ENCODE measurements at regions not wholly inside any gene's neighbourhood (a gene's known extent, or its start where the extent isn't known, plus 50 kb on each side); places are given as distances from the start of the nearest gene placed in this dataset.

- ChIA-PET POLR2A (no interaction called here), CTCF (no interaction called here), RAD21 (ENCODE audit: low non-redundant PET in 1 of 2, low total read pairs in 2 of 2, uncharacterized antibody in 2 of 2, unreplicated experiment in 2 of 2) (no interaction called here)
- Histone ChIP-seq H3K4me3 (replicated peaks in 1 of 2; ENCODE audit: low read depth in 1 of 2, low read length in 2 of 2) (no peak overlapping the region), H3K4me2 (ENCODE audit: low read length) (no peak overlapping the region), H3K79me2 (ENCODE audit: insufficient read depth, low read length) (no peaks in the 10 kb centered on the region), H2AFZ (ENCODE audit: low read depth, low read length, poor library complexity, severe bottlenecking) (no peak overlapping the region), H3K27me3 (ENCODE audit: insufficient read depth, low read length) (no peaks in the 10 kb centered on the region), H3K9me2 (ENCODE audit: insufficient read depth) (no peaks in the 10 kb centered on the region), H4K20me1 (ENCODE audit: insufficient read depth) (no peaks in the 10 kb centered on the region), H3K4me1 (ENCODE audit: control insufficient read depth in 1 of 2, insufficient read depth in 2 of 2, low read length in 2 of 2) (no peaks in the 10 kb centered on the region), H3K27ac (ENCODE audit: low read depth, low read length) (no peak overlapping the region), H3K9ac (ENCODE audit: low read length) (no peak overlapping the region), H3K36me3 (ENCODE audit: control insufficient read depth in 1 of 2, insufficient read depth in 2 of 2, low read length in 2 of 2) (no peaks in the 10 kb centered on the region), H3K9me3 (ENCODE audit: control insufficient read depth in 1 of 2, insufficient read depth in 1 of 2, low read depth in 1 of 2, low read length in 2 of 2) (peaks cover 0 to 4% of the 10 kb centered on the region in 2 experiments; a peak in 1 of 4 replicates)
- no TSS peak for BruUV-seq (replicated peaks)
- ATAC-seq (no peak), DNase-seq (ENCODE audit: low read depth, low spot score) (no peak)
- TF ChIP-seq, protein P1, sequence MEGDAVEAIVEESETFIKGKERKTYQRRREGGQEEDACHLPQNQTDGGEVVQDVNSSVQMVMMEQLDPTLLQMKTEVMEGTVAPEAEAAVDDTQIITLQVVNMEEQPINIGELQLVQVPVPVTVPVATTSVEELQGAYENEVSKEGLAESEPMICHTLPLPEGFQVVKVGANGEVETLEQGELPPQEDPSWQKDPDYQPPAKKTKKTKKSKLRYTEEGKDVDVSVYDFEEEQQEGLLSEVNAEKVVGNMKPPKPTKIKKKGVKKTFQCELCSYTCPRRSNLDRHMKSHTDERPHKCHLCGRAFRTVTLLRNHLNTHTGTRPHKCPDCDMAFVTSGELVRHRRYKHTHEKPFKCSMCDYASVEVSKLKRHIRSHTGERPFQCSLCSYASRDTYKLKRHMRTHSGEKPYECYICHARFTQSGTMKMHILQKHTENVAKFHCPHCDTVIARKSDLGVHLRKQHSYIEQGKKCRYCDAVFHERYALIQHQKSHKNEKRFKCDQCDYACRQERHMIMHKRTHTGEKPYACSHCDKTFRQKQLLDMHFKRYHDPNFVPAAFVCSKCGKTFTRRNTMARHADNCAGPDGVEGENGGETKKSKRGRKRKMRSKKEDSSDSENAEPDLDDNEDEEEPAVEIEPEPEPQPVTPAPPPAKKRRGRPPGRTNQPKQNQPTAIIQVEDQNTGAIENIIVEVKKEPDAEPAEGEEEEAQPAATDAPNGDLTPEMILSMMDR (IDR thresholded peaks at IDR 0.05 in 2 of 3, conservative IDR thresholded peaks at IDR 0.05 in 1 of 3; ENCODE audit: borderline replicate concordance in 1 of 3, insufficient read depth in 1 of 3, low read depth in 2 of 3, low read length in 2 of 3), result no peak
- no peak for TF ChIP-seq TCF7L2 (IDR thresholded peaks at IDR 0.05; ENCODE audit: borderline replicate concordance, extremely low read depth, insufficient read depth, insufficient read length)
- no peak for TF ChIP-seq RAD21 (IDR thresholded peaks at IDR 0.05; ENCODE audit: low read depth)
- TF ChIP-seq ZFX (IDR thresholded peaks at IDR 0.05), result no peak
- TF ChIP-seq EZH2phosphoT487 (IDR thresholded peaks at IDR 0.05; ENCODE audit: borderline replicate concordance), result no peak
- TF ChIP-seq, protein P2, sequence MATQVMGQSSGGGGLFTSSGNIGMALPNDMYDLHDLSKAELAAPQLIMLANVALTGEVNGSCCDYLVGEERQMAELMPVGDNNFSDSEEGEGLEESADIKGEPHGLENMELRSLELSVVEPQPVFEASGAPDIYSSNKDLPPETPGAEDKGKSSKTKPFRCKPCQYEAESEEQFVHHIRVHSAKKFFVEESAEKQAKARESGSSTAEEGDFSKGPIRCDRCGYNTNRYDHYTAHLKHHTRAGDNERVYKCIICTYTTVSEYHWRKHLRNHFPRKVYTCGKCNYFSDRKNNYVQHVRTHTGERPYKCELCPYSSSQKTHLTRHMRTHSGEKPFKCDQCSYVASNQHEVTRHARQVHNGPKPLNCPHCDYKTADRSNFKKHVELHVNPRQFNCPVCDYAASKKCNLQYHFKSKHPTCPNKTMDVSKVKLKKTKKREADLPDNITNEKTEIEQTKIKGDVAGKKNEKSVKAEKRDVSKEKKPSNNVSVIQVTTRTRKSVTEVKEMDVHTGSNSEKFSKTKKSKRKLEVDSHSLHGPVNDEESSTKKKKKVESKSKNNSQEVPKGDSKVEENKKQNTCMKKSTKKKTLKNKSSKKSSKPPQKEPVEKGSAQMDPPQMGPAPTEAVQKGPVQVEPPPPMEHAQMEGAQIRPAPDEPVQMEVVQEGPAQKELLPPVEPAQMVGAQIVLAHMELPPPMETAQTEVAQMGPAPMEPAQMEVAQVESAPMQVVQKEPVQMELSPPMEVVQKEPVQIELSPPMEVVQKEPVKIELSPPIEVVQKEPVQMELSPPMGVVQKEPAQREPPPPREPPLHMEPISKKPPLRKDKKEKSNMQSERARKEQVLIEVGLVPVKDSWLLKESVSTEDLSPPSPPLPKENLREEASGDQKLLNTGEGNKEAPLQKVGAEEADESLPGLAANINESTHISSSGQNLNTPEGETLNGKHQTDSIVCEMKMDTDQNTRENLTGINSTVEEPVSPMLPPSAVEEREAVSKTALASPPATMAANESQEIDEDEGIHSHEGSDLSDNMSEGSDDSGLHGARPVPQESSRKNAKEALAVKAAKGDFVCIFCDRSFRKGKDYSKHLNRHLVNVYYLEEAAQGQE (IDR thresholded peaks at IDR 0.05; ENCODE audit: low read depth), result no peak
- TF ChIP-seq POLR2A (IDR thresholded peaks at IDR 0.05; ENCODE audit: borderline replicate concordance, extremely low read depth, insufficient read depth, insufficient read length), result no peak
- no peak for TF ChIP-seq EZH2 (IDR thresholded peaks at IDR 0.05)
- TF ChIP-seq, protein P3, sequence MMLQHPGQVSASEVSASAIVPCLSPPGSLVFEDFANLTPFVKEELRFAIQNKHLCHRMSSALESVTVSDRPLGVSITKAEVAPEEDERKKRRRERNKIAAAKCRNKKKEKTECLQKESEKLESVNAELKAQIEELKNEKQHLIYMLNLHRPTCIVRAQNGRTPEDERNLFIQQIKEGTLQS (IDR thresholded peaks at IDR 0.05), result no peak
- no peak for TF ChIP-seq CBX3 (IDR thresholded peaks at IDR 0.05; ENCODE audit: low read depth)
- TF ChIP-seq ZBTB33 (IDR thresholded peaks at IDR 0.05; ENCODE audit: extremely low read depth, insufficient replicate concordance, low read length), result no peak
- no peak for TF ChIP-seq SP1 (IDR thresholded peaks at IDR 0.05; ENCODE audit: low read depth)
- TF ChIP-seq FOSL1 (IDR thresholded peaks at IDR 0.05; ENCODE audit: low read depth), result no peak
- intact Hi-C loops (cut with micrococcal nuclease), result no loop called here
These were observed 598.6 kb downstream of the AJAP1 start for GRCh38 chr1:5253036-5253435.

All from HCT116 (cell line).